Astrocyte (in vitro differentiated cells and primary cell): ENCODE measurements at regions not wholly inside any gene's neighbourhood (a gene's known extent, or its start where the extent isn't known, plus 50 kb on each side); places are given as distances from the start of the nearest gene placed in this dataset.

Experiments
- EZH2 ChIP-seq: IDR thresholded peaks from 2 replicates; pipeline ENCODE4 v1.6.1; 2012; ENCODE audit warnings: mild to moderate bottlenecking, low read length, inconsistent platforms; ENCODE audit not compliant: insufficient read depth
- TF ChIP-seq, protein P1 (sequence below): IDR thresholded peaks from 2 replicates; pipeline ENCODE4 v1.5.1; 2011; ENCODE audit warnings: low read depth, mild to moderate bottlenecking, inconsistent platforms, low read length, moderate library complexity; ENCODE audit not compliant: insufficient read depth

DNA sequence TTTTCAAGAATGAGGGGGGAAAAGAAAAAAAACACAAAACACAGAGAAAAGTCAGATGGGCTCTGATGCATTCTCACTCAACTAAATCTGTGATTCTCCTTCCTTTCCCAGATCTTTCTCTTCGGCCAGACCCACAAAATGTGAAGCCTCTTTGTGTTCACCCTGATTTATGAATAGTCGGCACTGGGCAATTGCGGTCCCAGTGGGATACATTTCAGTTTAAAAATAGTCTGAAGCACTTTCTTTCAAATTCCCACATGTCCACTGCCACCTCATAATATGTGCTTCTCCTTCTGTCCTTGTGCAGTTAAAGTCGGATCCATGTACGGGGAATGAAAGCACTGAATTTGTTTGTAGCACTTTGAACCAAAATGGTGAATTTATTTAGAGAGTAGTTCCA lies 995.4 kb upstream of the WWC1 start:
- TF ChIP-seq, protein P1, sequence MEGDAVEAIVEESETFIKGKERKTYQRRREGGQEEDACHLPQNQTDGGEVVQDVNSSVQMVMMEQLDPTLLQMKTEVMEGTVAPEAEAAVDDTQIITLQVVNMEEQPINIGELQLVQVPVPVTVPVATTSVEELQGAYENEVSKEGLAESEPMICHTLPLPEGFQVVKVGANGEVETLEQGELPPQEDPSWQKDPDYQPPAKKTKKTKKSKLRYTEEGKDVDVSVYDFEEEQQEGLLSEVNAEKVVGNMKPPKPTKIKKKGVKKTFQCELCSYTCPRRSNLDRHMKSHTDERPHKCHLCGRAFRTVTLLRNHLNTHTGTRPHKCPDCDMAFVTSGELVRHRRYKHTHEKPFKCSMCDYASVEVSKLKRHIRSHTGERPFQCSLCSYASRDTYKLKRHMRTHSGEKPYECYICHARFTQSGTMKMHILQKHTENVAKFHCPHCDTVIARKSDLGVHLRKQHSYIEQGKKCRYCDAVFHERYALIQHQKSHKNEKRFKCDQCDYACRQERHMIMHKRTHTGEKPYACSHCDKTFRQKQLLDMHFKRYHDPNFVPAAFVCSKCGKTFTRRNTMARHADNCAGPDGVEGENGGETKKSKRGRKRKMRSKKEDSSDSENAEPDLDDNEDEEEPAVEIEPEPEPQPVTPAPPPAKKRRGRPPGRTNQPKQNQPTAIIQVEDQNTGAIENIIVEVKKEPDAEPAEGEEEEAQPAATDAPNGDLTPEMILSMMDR = no peak
- no peak for TF ChIP-seq EZH2
